GM12865 (cell line): ENCODE measurements at regions not wholly inside any gene's neighbourhood (a gene's known extent, or its start where the extent isn't known, plus 50 kb on each side); places are given as distances from the start of the nearest gene placed in this dataset.

ENCODE experiments used
- DNase-seq: peaks from one replicate; pipeline ENCODE4 v3.0.0; 2010; ENCODE audit warnings: low read depth
- H3K4me3 ChIP-seq: 2 replicates; pipeline ENCODE4 v1.5.1; 2011; ENCODE audit warnings: mild to moderate bottlenecking, low read depth, low read length, control low read depth
- TF ChIP-seq, protein P1 (sequence below): IDR thresholded peaks from 2 replicates; pipeline ENCODE4 v1.5.1; 2011; ENCODE audit warnings: low read length, control low read depth, low read depth, inconsistent platforms; ENCODE audit not compliant: insufficient read depth; ENCODE audit errors: missing control alignments

DNA sequence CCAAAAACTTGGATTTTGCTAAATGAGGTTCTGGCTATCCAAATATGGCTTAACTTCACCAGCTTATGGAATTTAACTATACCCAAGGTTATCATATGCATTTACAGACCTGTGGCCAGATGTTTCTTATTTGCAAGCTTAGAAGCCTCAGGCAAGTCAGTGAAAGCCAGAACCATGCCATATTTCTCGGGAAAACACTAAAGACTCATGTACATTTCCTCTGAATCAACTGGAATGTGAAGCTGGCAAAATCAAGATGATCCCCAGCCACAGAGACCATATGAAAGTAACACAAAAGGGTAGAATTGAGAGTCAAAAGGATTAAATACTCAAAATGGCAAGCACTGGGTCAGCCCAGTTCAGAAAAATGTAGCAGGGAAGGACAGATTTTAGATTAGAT, 76.4 kb upstream of the SLC1A1 start:
- no peak overlapping the region for H3K4me3 ChIP-seq
- no peak for DNase-seq
- TF ChIP-seq, protein P1, sequence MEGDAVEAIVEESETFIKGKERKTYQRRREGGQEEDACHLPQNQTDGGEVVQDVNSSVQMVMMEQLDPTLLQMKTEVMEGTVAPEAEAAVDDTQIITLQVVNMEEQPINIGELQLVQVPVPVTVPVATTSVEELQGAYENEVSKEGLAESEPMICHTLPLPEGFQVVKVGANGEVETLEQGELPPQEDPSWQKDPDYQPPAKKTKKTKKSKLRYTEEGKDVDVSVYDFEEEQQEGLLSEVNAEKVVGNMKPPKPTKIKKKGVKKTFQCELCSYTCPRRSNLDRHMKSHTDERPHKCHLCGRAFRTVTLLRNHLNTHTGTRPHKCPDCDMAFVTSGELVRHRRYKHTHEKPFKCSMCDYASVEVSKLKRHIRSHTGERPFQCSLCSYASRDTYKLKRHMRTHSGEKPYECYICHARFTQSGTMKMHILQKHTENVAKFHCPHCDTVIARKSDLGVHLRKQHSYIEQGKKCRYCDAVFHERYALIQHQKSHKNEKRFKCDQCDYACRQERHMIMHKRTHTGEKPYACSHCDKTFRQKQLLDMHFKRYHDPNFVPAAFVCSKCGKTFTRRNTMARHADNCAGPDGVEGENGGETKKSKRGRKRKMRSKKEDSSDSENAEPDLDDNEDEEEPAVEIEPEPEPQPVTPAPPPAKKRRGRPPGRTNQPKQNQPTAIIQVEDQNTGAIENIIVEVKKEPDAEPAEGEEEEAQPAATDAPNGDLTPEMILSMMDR: no peak

DNA sequence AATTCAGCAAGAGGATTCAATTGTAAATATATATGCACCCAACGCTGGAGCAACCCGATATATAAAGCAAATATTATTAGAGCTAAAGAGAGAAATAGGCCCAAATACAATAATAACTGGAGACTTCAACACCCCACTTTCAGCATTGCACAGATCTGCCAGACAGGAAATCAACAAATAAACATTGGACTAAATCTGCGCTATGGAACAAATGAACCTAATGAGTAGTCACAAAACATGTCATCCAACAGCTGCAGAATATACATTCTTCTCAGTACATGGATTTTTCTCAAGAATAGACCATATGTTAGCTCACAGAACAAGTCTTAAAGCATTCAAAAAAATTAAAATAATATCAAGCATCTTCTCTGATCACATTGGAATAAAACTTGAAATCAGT, 86.1 kb upstream of the SLC1A1 start:
- no peak for DNase-seq
- TF ChIP-seq, protein P1: no peak
- H3K4me3 ChIP-seq: no peak overlapping the region

DNA sequence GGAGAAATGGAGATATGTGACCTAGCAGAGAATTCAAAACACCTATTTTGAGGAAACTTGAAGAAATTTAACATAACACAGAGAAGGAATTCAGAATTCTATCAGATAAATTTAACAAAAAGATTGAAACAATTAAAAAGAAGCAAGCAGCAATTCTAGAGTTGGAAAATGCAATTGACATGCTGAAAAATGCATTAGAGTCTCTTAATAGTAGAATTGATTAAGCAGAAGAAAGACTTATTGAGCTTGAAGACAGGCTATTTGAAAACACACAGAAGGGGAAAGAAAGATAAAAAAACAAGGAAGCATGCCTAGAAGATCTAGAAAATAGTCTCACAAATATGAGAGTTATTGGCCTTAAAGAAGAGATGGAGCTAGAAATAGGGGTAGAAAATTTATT, 87.8 kb upstream of the SLC1A1 start:
- no peak overlapping the region for H3K4me3 ChIP-seq
- DNase-seq: no peak
- TF ChIP-seq, protein P1: no peak

DNA sequence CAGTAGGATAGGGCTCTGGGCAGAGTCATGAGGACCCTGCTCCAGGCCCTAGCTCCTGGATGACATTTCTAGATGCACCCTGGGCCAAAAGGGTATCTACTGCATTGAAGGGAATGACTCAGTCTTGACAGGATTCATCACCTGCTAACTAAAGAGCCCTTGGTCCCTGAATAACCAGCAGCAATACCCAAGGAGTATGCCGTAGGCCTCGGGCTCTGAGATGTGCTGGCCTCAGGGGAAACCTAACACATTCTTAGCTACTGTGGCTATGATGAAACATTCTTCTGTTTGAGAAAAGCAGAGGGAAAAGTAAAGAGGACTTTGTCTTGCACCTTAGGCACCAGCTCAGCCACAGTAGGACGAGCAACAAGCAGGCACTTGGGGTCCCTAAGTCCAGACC, 89.5 kb upstream of the SLC1A1 start:
- TF ChIP-seq, protein P1: no peak
- no peak overlapping the region for H3K4me3 ChIP-seq
- DNase-seq: no peak

DNA sequence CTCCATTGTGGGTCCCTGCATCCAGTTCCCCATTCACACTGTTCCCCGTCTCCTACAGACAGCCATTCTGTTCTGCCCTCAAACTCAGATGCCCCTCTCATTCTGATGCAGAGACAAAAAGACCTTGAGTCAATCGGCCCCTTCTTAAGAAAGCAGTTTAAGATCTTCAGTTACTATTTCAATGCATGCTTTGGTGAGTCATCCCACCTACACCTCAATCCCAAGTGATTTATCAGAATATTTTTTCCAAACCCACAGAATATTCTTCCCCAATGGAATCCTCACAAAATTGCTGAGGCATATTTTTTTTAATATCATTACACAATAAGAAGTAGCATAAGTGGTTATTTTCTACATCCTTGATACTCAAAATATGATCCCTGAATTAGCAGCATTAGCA, 92.4 kb upstream of the SLC1A1 start:
- no peak for DNase-seq
- TF ChIP-seq, protein P1: no peak
- no peak overlapping the region for H3K4me3 ChIP-seq

DNA sequence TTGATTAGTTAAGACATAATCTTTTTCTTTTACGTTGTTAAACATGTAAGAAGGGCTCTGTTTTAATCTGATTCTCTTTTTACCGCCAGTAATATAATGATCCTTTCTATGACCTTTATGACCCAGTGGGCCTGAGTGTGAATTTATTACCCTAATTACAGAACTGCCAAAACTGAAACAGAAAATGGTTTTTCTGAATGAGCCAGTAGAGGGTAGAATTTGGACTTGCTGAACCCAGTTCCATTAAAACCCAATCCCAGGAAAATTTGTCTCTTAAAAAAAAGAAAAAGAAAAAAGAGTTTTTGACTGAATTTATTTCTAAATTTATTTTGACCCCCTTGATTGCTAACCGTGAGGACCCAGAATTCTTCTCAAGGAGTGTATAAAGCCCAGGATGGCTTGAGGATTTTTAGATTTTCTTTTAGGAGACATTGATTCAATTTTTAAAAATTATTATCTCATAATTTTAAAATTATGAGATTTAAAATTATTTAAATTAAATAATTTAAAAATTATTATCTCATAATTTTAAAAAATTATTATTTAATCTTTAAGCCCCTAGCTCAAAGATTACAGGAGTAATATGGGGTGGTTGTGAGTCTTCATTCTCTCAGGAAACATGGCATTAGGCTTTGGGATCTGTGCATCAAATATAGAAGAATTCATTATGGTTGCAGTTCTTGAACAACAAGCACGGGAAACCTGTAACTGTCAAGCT, 94.1 kb upstream of the GLIS3 start:
- DNase-seq: no peak
- H3K4me3 ChIP-seq: no peak overlapping the region
- TF ChIP-seq, protein P1: no peak

DNA sequence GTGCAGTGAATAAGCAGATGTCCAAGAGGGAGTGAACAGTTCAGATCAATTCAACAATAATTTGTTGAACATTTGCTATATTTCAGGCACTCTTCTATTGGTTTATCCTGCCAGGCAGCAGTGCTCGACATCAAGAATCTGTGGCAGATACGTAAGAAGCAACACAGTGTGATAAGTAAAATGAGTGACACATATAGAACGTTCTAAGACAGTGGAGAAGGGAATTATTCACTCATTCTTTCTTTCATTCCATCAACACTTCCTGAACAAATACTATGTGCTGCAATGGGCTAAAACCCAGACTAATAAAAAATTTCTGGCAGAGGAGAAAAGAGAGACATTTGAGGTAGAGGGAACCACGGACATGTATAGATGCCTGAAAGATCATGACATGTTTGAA, 89.9 kb upstream of the GLIS3 start:
- no peak overlapping the region for H3K4me3 ChIP-seq
- TF ChIP-seq, protein P1: no peak
- DNase-seq: no peak
